K562 (cell line): ENCODE measurements at regions not wholly inside any gene's neighbourhood (a gene's known extent, or its start where the extent isn't known, plus 50 kb on each side); places are given as distances from the start of the nearest gene placed in this dataset.

Source experiments
- DNMT1 ChIP-seq: fragments of 450-650 bp; IDR thresholded peaks from 2 replicates; pipeline ENCODE4 v1.6.1; 2016; ENCODE audit warnings: antibody characterized with exemption, mild to moderate bottlenecking
- SMAD1 ChIP-seq: fragments of 150-350 bp; IDR thresholded peaks from 2 replicates; pipeline ENCODE4 v1.6.1; 2014; ENCODE audit warnings: low read length, low read depth; ENCODE audit not compliant: partially characterized antibody
- SRF ChIP-seq, 2 experiments: fragments of 250-450, 450-650 bp in 1 of 2; sonication (Bioruptor Pico) in 1 of 2; sonication (generic) in 1 of 2; formaldehyde crosslinking; IDR thresholded peaks; 2 replicates each; pipeline versions ENCODE4 v1.5.0 to v1.5.1; 2020 to 2022; ENCODE audit warnings: mild to moderate bottlenecking in 1 of 2, missing genetic modification reagents in 1 of 2
- ZNF217 ChIP-seq: sonication (generic); formaldehyde crosslinking; IDR thresholded peaks from 2 replicates; pipeline ENCODE4 v1.8.0; 2022; ENCODE audit warnings: mild to moderate bottlenecking, missing genetic modification reagents

DNA sequence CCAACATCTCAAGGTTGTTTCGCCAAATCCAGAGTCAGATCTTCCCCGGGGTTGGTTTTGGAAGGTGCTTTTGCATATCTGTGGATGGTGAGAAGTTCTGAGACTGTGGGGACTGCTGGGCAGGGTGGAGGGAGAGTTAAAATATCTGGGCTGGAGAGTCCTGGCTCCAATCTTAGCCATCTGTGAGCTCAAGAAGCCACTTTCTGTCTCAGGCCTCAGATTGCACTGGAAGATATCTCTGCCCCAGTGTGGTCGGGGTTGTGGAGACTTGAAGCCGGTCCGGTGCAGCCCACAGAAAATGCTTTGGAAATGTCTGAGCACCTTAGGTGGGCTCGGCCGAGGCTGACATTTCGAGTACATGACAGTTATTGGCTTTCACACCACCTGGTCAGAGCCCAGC lies 72.2 kb upstream of the SFMBT2 start:
- TF ChIP-seq SRF (CRISPR knock-in tag; IDR thresholded peaks at IDR 0.05) (no peak), DNMT1 (no peak), SMAD1 (no peak), ZNF217 (CRISPR knock-in tag) (no peak)
